ENCODE measurements at regions not wholly inside any gene's neighbourhood (a gene's known extent, or its start where the extent isn't known, plus 50 kb on each side); places are given as distances from the start of the nearest gene placed in this dataset.
"Not testable (repeated sequence)": the region's sequence is repeated elsewhere in the genome, so short reads cannot be mapped to it uniquely, and the experiment has no call there.

DNA sequence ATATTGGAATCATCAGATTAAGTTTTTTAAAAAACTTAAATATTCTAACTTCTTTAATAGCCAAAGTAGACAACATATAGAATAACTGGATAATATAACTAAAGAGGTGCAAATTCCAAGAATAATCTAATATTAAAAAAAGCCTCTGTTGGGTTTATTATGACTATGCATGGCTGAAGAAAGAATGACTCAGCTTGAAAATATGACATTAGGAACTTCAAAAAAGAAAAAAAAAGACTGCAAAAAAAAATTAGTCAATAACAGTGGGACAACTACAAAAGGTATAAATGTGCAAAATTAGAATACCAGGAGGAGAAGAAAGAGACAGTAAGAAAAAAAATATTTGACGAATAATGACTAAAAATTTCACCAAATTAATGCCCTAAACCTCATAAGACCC is 1178.0 kb downstream of the JRKL start:
- no peak for FAIRE-seq
- DNase-seq (ENCODE audit: extremely low spot score, insufficient read length, low read depth), result no peak

- DNase-seq (ENCODE audit: extremely low spot score, insufficient read length, low read depth), result no peak
Observed at GRCh38 chr11:97570636-97571035, 1180.8 kb downstream of the JRKL start.

GRCh38 chr11:97573771-97574170 is 1184.0 kb downstream of the JRKL start:
- not testable (repeated sequence) for DNase-seq (ENCODE audit: extremely low spot score, insufficient read length, low read depth); FAIRE-seq

More at GRCh38 chr11:97570636-97571035, 1180.8 kb downstream of the JRKL start:
- no peak for FAIRE-seq

GRCh38 chr11:97574976-97575665 is 1185.3 kb downstream of the JRKL start:
- DNase-seq (ENCODE audit: extremely low spot score, insufficient read length, low read depth), result no peak
- no peak for FAIRE-seq

DNA sequence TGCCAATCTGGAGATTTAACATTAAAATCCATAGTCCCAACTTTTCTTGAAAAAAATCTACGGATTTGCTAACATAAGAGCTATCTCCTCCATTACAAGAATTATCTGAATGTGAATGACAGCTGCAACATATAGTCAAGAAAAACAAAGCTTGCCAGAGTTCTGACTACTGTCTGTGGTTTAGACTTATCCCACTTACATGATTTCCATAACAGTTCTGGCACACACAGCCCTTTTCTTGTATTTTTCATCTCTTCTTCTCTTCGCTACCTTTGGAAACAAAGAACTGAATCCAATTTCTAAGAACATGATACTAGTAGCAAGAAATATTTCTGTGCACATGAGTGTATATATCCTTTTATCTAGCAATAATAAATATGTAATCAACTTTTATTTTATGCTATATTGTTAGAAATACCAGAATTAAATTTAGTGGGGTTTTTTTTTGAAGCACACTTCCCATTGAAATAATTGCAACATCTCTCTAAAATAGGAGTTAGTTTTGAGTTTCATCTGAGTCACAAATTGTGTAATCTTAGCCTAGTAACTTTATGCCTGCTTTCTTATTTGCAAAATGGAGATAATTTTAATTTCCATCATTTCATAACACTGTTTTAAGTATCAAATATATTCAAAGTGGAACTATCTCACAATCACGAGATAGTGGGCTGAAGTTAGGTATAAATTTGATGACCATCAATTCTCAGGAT is 1217.6 kb downstream of the JRKL start:
- no peak for DNase-seq (ENCODE audit: extremely low spot score, insufficient read length, low read depth)
- FAIRE-seq, result no peak

- no peak for DNase-seq (ENCODE audit: extremely low spot score, insufficient read length, low read depth)
Observed at GRCh38 chr11:97610000-97610399, 1220.2 kb downstream of the JRKL start.

DNA sequence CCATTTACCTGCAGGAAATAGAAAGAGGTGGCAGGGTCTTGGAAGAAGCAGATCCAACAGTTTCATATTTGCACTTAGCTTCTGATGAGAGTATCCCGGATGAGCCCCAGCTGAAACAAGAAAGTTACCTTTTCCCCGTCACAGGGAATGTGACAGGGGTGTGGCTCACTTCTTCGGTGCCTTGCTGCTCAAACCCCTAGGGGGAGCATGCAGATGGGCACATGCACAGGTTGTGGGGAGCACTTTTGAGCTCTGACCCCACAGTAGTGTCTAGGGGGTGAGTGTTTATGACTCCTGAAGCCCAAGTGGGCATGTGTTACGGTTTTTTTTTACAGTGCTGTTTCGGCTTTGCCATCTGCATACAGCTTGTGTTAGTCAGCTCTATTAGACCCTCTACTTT is 1221.0 kb downstream of the JRKL start:
- no peak for FAIRE-seq

More at GRCh38 chr11:97610000-97610399, 1220.2 kb downstream of the JRKL start:
- no peak for FAIRE-seq

DNA sequence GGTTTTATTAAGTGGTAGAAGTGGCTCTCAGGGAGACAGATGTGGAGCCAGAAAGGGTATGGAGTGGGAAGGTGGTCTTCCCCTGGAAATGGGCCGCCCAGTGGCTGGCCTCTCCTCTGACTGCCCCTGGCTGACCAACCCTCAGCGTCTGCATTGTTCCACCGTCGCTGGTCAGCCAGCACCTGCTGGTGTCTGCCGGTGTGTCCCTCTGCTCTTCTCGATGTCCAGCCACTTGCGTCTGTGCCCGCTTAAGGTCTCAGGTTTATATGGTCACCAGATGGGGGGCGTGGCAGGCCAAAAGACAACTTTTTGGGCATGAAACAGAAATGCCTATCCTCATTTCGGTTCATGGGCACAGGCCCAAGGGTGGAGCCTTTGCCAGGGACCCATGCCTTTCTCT is 1221.5 kb downstream of the JRKL start:
- DNase-seq (ENCODE audit: extremely low spot score, insufficient read length, low read depth) (no peak), FAIRE-seq (no peak)

More for the DNA sequence above, 1221.0 kb downstream of the JRKL start:
- DNase-seq (ENCODE audit: extremely low spot score, insufficient read length, low read depth), result no peak

DNA sequence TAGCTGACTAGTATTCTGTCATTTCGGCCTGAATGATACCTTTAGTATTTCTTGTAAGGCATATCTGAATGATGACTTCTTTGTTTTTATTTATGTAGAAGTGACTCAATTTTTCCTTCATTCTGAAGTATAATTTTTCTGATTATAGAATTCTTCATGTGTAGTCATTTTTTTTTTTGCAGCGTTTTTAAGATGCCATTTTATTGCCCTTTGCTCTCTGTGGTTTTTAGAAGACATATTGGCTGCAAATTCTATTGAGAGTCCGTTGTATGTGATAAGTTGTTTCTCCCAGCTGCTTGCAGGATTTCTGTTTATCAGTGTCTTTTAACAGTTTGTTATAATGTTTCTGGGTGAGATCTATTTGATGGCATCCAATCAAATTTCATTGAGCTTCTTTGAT is 1224.8 kb downstream of the JRKL start:
- no peak for FAIRE-seq

DNA sequence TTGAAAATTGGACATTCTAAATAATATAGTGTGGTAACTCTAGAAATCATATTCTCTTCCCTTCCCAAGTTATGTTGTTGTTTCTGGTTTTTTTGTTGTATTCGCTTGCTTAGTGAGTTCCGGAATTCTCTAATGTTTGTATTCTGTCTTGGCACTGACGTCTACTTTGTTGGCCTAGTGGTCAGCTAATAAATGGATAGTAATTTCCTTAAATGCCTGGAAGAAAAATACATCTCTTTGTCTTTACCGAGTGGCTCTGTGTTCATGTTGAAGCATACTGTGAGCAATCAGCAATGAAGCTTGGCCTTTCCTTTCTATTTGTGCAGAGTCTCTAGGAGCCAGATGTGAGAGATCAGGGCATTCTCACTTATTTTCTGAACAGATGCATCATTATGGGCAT is 1225.7 kb downstream of the JRKL start:
- FAIRE-seq, result no peak

More for the DNA sequence above, 1224.8 kb downstream of the JRKL start:
- DNase-seq (ENCODE audit: extremely low spot score, insufficient read length, low read depth), result no peak

DNA sequence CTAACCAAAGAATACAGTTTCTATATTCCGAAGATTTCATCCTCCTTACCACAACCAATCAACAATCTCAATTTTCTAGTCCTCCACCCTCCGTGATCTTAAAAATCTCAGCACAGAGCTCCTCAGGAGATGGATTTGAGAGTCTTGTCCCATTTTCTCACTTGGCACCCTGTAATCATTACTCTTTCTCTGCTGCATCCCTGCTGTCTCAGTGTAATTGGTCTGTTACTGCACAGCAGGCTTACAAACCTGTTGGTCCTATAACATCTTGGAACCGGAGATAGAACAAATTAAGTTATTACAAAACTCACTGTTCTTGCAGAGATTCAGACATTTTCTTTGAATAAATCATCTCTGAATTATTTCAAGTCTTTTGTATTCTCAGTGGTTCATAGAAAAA is 1227.2 kb downstream of the JRKL start:
- DNase-seq (ENCODE audit: extremely low spot score, insufficient read length, low read depth), result no peak
- no peak for FAIRE-seq

More for the DNA sequence above, 1225.7 kb downstream of the JRKL start:
- no peak for DNase-seq (ENCODE audit: extremely low spot score, insufficient read length, low read depth)

DNA sequence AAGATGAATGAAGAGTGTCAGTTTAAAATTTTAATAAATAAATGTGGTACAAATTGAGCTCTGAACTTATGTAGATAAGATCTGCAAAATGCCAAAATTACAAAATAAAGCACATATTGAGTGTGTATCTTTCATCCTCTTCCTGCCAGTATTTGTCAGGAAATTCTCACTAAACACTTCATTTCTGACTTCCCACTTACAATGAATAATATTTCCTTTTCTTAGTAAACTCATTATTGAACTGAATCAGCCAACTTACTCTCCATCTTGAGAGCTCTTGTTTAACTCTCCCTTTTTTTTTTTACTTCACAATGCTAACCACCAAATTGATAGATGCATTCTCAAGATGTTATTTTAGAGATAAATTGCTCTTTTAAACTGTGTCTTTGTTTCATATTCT is 1230.2 kb downstream of the JRKL start:
- no peak for FAIRE-seq
- DNase-seq (ENCODE audit: extremely low spot score, insufficient read length, low read depth), result no peak

- no peak for FAIRE-seq
- no peak for DNase-seq (ENCODE audit: extremely low spot score, insufficient read length, low read depth)
Observed at GRCh38 chr11:97621282-97621681, 1231.5 kb downstream of the JRKL start.

DNA sequence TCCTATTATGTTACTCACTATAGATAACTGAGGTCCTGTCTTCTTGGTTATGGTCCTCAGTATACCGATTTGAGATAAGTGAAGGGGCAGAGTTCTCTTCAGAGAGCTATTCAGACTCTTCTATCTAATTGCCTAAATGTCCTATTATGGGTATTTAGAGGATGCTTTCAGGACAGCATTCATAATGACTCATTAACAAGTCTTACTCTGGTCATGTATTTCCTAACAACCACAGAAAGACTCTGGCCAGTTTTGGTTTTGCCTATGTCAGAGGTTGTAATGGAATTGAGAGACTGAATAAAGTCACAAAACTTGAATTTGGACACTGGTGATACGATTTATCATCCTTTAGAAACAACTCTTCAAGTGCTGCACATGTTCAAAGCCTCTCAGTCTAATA is 1233.0 kb downstream of the JRKL start:
- FAIRE-seq (no peak), DNase-seq (ENCODE audit: extremely low spot score, insufficient read length, low read depth) (no peak)

DNA sequence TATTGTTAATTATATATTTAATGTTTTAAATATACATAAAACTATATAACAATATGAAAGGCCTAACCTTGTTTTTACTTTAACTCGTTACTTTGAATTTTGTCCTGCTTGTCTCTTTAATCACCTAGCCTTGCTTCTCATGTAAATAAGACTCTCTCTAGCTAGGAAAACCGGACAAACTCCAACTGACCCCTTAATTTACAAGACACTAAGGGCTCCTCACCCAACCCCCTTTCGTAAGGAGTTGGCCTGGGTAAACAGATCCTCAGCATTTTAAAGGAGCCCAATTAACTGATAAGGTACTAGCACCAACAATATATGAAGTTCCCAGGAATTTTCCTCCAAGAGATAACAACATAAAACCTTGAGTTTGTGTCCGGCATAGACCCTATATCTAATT is 1246.9 kb downstream of the JRKL start:
- DNase-seq (ENCODE audit: extremely low spot score, insufficient read length, low read depth); FAIRE-seq: not testable (repeated sequence)

DNA sequence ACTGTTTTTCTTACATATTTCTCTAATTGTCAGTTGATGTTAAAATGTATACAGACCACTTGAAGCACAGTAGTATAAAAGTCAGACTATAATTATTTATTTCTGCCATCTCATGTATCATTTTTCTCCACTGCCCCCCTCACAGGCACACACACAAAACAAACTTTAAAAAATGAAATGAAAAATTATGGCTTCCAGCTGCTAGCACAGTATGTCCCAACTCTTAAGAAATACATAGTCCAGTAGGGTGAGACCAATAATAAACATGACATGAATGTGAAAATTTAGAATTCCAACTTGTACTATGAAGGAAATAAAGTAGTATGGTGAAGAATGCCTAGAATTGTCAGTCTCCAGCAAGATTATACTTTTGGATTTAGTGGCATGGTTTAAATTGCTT is 1247.9 kb downstream of the JRKL start:
- no peak for FAIRE-seq
- no peak for DNase-seq (ENCODE audit: extremely low spot score, insufficient read length, low read depth)

GRCh38 chr11:97638641-97639224 is 1248.9 kb downstream of the JRKL start:
- FAIRE-seq, result no peak
- no peak for DNase-seq (ENCODE audit: extremely low spot score, insufficient read length, low read depth)

GRCh38 chr11:97641988-97642387 is 1252.2 kb downstream of the JRKL start:
- no peak for DNase-seq (ENCODE audit: extremely low spot score, insufficient read length, low read depth)
- no peak for FAIRE-seq

DNA sequence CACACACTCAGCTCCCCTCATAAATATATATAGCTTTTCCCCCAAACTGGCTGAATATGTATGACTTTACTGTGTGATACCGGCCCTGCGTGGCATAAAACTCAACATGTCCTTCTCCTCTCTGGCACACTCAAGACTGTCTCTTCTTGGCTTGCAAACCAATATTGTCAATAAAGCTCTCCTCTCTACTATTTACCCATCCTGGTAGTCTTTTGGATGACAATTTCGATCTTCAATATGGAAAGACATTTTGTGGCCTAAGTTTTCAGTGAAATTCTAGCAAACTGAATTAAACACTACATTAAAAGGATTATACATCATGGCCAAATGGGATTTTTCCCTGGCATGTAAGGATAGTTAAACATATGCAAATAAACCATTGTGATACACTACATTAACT is 1255.9 kb downstream of the JRKL start:
- no peak for DNase-seq (ENCODE audit: extremely low spot score, insufficient read length, low read depth)
- FAIRE-seq, result no peak

DNA sequence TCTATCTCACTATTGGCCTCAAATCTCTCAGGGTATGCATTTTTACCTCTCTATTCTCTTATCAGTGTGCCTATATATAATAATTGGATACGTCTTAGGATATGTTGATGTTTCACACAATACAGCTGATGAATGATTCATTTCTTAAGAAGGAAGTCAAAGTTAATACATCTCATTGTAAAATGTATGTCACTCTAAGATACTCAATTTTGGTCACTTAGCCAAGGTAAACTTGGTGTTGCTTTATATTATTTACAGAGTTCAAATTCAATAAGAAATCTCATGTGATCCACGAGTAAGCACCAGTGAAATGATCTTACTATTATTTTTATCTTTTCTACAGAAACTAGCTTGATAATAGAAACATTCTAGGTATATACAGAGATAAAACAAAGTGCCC is 1266.5 kb downstream of the JRKL start:
- DNase-seq (ENCODE audit: extremely low spot score, insufficient read length, low read depth) (no peak), FAIRE-seq (no peak)

- FAIRE-seq, result no peak
Observed at GRCh38 chr11:97657852-97658251, 1268.0 kb downstream of the JRKL start.

More at GRCh38 chr11:97657852-97658251, 1268.0 kb downstream of the JRKL start:
- DNase-seq (ENCODE audit: extremely low spot score, insufficient read length, low read depth), result no peak

All from GM18507 (cell line).